ENCODE measurements at regions not wholly inside any gene's neighbourhood (a gene's known extent, or its start where the extent isn't known, plus 50 kb on each side); places are given as distances from the start of the nearest gene placed in this dataset.
"Not testable (repeated sequence)": the region's sequence is repeated elsewhere in the genome, so short reads cannot be mapped to it uniquely, and the experiment has no call there.

GRCh38 chrX:40891798-40892197, 156.5 kb upstream of the MED14 start:
- DNase-seq (ENCODE audit: low read depth in 2 of 2) = no peak

GRCh38 chrX:40893251-40893910, 158.0 kb upstream of the MED14 start:
- DNase-seq (ENCODE audit: low read depth in 2 of 2) = no peak

- no peak for DNase-seq (ENCODE audit: low read depth in 2 of 2)
These were observed 159.9 kb upstream of the MED14 start for GRCh38 chrX:40895246-40895645.

- DNase-seq (ENCODE audit: low read depth in 2 of 2) = no peak
These were observed 162.5 kb upstream of the MED14 start for GRCh38 chrX:40897718-40898270.

GRCh38 chrX:40904739-40905138, 169.4 kb upstream of the MED14 start:
- not testable (repeated sequence) for DNase-seq (ENCODE audit: low read depth in 2 of 2)

GRCh38 chrX:40908026-40908425, 172.7 kb upstream of the MED14 start:
- no peak for DNase-seq (ENCODE audit: low read depth in 2 of 2)

GRCh38 chrX:40908857-40909475, 173.6 kb upstream of the MED14 start:
- no peak for DNase-seq (ENCODE audit: low read depth in 2 of 2)

GRCh38 chrX:40912166-40912565, 173.1 kb upstream of the USP9X start:
- DNase-seq (ENCODE audit: low read depth in 2 of 2) = no peak

GRCh38 chrX:40912576-40912975, 172.7 kb upstream of the USP9X start:
- DNase-seq (ENCODE audit: low read depth in 2 of 2) = no peak

GRCh38 chrX:40920351-40920750, 164.9 kb upstream of the USP9X start:
- no peak for DNase-seq (ENCODE audit: low read depth in 2 of 2)

GRCh38 chrX:40922307-40922706, 162.9 kb upstream of the USP9X start:
- DNase-seq (ENCODE audit: low read depth in 2 of 2) = no peak

- not testable (repeated sequence) for DNase-seq (ENCODE audit: low read depth in 2 of 2)
These were observed 158.4 kb upstream of the USP9X start for GRCh38 chrX:40926739-40927427.

GRCh38 chrX:40928076-40928475, 157.2 kb upstream of the USP9X start:
- DNase-seq (ENCODE audit: low read depth in 2 of 2) = no peak

GRCh38 chrX:40931921-40932320, 153.3 kb upstream of the USP9X start:
- no peak for DNase-seq (ENCODE audit: low read depth in 2 of 2)

- DNase-seq (ENCODE audit: low read depth in 2 of 2) = no peak
These were observed 152.0 kb upstream of the USP9X start for GRCh38 chrX:40933132-40933705.

GRCh38 chrX:40933706-40934425, 151.4 kb upstream of the USP9X start:
- DNase-seq (ENCODE audit: low read depth in 2 of 2) = no peak

GRCh38 chrX:40936827-40937226, 148.4 kb upstream of the USP9X start:
- no peak for DNase-seq (ENCODE audit: low read depth in 2 of 2)

- DNase-seq (ENCODE audit: low read depth in 2 of 2) = no peak
These were observed 146.8 kb upstream of the USP9X start for GRCh38 chrX:40938423-40938822.

- DNase-seq (ENCODE audit: low read depth in 2 of 2) = no peak
These were observed 142.1 kb upstream of the USP9X start for GRCh38 chrX:40943093-40943641.

GRCh38 chrX:40945361-40945713, 139.9 kb upstream of the USP9X start:
- DNase-seq (ENCODE audit: low read depth in 2 of 2) = no peak

- no peak for DNase-seq (ENCODE audit: low read depth in 2 of 2)
These were observed 138.0 kb upstream of the USP9X start for GRCh38 chrX:40947276-40947675.

- DNase-seq (ENCODE audit: low read depth in 2 of 2) = no peak
These were observed 136.2 kb upstream of the USP9X start for GRCh38 chrX:40949071-40949470.
